ENCODE measurements at regions not wholly inside any gene's neighbourhood (a gene's known extent, or its start where the extent isn't known, plus 50 kb on each side); places are given as distances from the start of the nearest gene placed in this dataset.

GRCh38 chrX:17919896-17920446, 58.9 kb upstream of the RAI2 start:
- TF ChIP-seq CTCF (IDR thresholded peaks at IDR 0.05) (no peak), POLR2A (IDR thresholded peaks at IDR 0.05) (no peak), EP300 (IDR thresholded peaks at IDR 0.05) (no peak)

All from tibial nerve (tissue), 4 donors.